GM10248 (cell line): ENCODE measurements at regions not wholly inside any gene's neighbourhood (a gene's known extent, or its start where the extent isn't known, plus 50 kb on each side); places are given as distances from the start of the nearest gene placed in this dataset.

Experiments
- CTCF ChIA-PET: fragments of 300-600 bp; sonication (Branson Sonifier 250); formaldehyde crosslinking; extraction: SDS; loops from one replicate; lab custom pipeline; 2021; ENCODE audit warnings: antibody characterized with exemption; lab: Yijun Ruan, JAX
- POLR2A ChIA-PET: fragments of 350-650 bp; sonication (Branson Sonifier 250); formaldehyde crosslinking; extraction: SDS; loops from one replicate; lab custom pipeline; 2020; ENCODE audit warnings: antibody characterized with exemption; lab: Yijun Ruan, JAX
- DNase-seq: peaks from one replicate; pipeline ENCODE4 v3.0.0; 2012; ENCODE audit errors: extremely low spot score
- TF ChIP-seq, protein P1 (sequence below): IDR thresholded peaks from 2 replicates; pipeline ENCODE4 v1.5.1; 2012; ENCODE audit warnings: mild to moderate bottlenecking, low read depth; ENCODE audit errors: extremely low read depth, missing control alignments, control extremely low read depth

DNA sequence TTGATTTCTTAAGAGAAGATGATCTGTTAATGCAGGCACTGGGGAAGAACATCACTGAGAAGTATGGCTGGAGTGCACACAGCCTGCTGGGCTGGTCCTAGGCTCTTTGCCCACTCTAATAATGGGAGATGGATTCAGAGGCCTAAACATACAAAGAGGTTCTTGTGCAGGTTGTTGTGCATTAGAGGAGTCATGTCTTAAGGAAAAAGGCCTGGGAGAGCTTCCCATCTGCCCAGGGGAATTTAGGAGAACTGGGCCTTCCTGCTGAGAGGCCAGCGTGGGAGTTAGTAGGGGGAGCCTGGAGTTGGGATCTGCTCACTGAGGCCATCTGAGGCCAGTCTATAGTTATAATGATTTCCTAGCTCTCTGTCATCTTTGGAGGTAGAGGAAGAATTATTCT is 126.7 kb downstream of the TLR5 start:
- POLR2A ChIA-PET = no interaction called here
- TF ChIP-seq, protein P1, sequence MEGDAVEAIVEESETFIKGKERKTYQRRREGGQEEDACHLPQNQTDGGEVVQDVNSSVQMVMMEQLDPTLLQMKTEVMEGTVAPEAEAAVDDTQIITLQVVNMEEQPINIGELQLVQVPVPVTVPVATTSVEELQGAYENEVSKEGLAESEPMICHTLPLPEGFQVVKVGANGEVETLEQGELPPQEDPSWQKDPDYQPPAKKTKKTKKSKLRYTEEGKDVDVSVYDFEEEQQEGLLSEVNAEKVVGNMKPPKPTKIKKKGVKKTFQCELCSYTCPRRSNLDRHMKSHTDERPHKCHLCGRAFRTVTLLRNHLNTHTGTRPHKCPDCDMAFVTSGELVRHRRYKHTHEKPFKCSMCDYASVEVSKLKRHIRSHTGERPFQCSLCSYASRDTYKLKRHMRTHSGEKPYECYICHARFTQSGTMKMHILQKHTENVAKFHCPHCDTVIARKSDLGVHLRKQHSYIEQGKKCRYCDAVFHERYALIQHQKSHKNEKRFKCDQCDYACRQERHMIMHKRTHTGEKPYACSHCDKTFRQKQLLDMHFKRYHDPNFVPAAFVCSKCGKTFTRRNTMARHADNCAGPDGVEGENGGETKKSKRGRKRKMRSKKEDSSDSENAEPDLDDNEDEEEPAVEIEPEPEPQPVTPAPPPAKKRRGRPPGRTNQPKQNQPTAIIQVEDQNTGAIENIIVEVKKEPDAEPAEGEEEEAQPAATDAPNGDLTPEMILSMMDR = no peak
- CTCF ChIA-PET = no interaction called here
- no peak for DNase-seq

DNA sequence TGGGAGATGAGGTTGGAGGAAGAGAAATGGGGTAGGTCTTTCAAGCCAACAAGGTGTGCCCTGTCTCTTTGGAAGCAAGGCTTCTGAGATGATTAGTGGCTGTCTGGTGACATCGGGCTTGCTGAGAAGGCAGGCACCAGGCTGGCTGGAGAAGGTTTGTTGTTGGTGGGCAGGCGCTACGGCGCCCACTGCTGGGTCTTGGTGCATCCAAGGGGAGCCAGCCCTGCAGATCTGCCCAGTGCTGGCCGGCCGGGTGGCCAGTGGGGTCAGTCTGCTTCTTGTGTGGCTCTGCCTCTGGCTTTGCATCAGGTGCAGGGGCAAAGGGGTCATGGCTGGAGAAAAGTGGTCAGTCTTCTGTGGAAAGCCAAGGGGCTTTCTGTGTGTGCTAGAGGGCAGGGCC is 126.2 kb downstream of the TLR5 start:
- no peak for DNase-seq
- TF ChIP-seq, protein P1 = no peak
- CTCF ChIA-PET = no interaction called here
- POLR2A ChIA-PET = no interaction called here

- POLR2A ChIA-PET = no interaction called here
- TF ChIP-seq, protein P1 = no peak
- CTCF ChIA-PET = no interaction called here
- DNase-seq = no peak
These were observed 125.8 kb downstream of the TLR5 start for GRCh38 chr1:223017291-223017690.

DNA sequence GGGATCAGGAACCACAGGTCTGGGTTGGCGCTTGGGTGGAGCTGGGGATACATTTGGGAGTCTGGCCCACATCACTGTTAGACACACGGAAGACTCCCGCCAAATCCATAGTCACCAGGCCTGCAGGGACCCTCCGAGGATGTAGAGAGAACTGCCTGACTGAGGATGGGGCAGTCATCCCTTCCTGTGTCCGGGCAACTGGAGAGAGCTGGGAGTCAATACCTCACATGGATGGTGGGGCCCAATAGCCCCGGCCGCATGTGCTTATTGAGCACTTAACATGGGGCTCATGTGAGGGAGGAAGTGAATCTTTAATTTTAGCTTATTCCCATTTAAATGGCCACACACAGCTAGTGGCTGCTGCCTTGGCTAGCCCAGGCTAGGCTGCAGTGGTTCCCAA is 124.5 kb downstream of the TLR5 start:
- ChIA-PET POLR2A (no interaction called here), CTCF (no interaction called here)
- no peak for DNase-seq
- TF ChIP-seq, protein P1 = no peak

DNA sequence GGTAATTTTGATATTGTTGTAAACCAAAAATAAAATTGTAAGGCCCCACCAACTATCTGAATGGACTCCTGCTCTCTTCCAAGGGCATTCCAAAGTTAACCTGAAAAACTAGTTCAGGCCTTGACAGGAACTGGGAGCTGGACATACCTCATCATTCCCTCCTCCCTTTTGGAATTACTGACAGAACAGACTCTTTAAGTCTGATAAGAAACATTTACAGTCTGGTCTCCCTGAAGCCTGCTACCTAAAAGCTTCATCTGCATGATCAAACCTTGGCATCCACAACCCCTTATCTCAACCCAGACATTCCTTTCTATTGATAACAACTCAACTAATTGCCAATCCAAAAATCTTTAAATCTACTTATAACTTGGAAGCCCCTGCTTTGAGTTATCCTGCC is 123.8 kb downstream of the TLR5 start:
- DNase-seq = no peak
- ChIA-PET CTCF (no interaction called here), POLR2A (no interaction called here)
- TF ChIP-seq, protein P1 = no peak

GRCh38 chr1:223020770-223021169 is 122.3 kb downstream of the TLR5 start:
- TF ChIP-seq, protein P1 = no peak
- CTCF ChIA-PET = interaction anchor here (1.3 kb wide), 1 partner anchor 122 kb away, joined by 3 read pairs; no protein-coding TSS in a partner anchor
- POLR2A ChIA-PET = no interaction called here
- no peak for DNase-seq

- no peak for DNase-seq
- ChIA-PET CTCF (no interaction called here), POLR2A (no interaction called here)
- TF ChIP-seq, protein P1 = no peak
These were observed 120.2 kb downstream of the TLR5 start for GRCh38 chr1:223022641-223023473.
